HG03571 (cell line): ENCODE measurements at regions not wholly inside any gene's neighbourhood (a gene's known extent, or its start where the extent isn't known, plus 50 kb on each side); places are given as distances from the start of the nearest gene placed in this dataset.
"Not testable (repeated sequence)": the region's sequence is repeated elsewhere in the genome, so short reads cannot be mapped to it uniquely, and the experiment has no call there.

Experiments
- ATAC-seq: cut with Tn5 transposase; IDR thresholded peaks from one replicate; pipeline ENCODE4 v1.9.1; 2021; ENCODE audit not compliant: unreplicated experiment

GRCh38 chr3:125697126-125697525, 101.8 kb upstream of the OSBPL11 start:
- not testable (repeated sequence) for ATAC-seq

GRCh38 chr3:125697979-125698640, 102.8 kb upstream of the OSBPL11 start:
- ATAC-seq, result not testable (repeated sequence)

GRCh38 chr3:125715651-125716050, 120.4 kb upstream of the OSBPL11 start:
- ATAC-seq, result no peak

- not testable (repeated sequence) for ATAC-seq
Measured at GRCh38 chr3:125732151-125732550, 136.9 kb upstream of the OSBPL11 start.

- not testable (repeated sequence) for ATAC-seq
Measured at GRCh38 chr3:125741991-125742718, 146.9 kb upstream of the OSBPL11 start.

GRCh38 chr3:125742845-125743244, 147.5 kb upstream of the OSBPL11 start:
- ATAC-seq, result not testable (repeated sequence)

- ATAC-seq, result not testable (repeated sequence)
Measured at GRCh38 chr3:125757050-125757449, 161.8 kb upstream of the OSBPL11 start.

- ATAC-seq, result not testable (repeated sequence)
Measured at GRCh38 chr3:125758641-125759130, 163.4 kb upstream of the OSBPL11 start.

GRCh38 chr3:125762601-125763000, 167.3 kb upstream of the OSBPL11 start:
- not testable (repeated sequence) for ATAC-seq

GRCh38 chr3:125766285-125766826, 171.1 kb upstream of the OSBPL11 start:
- ATAC-seq, result not testable (repeated sequence)

- ATAC-seq, result not testable (repeated sequence)
Measured at GRCh38 chr3:125766931-125767330, 171.6 kb upstream of the OSBPL11 start.

GRCh38 chr3:125767641-125768040, 172.3 kb upstream of the OSBPL11 start:
- ATAC-seq, result no peak

- not testable (repeated sequence) for ATAC-seq
Measured at GRCh38 chr3:125768821-125769220, 173.5 kb upstream of the OSBPL11 start.

- not testable (repeated sequence) for ATAC-seq
Measured at GRCh38 chr3:125771506-125771905, 176.2 kb upstream of the OSBPL11 start.

GRCh38 chr3:125774433-125775034, 179.2 kb upstream of the OSBPL11 start:
- ATAC-seq, result not testable (repeated sequence)

- ATAC-seq, result not testable (repeated sequence)
Measured at GRCh38 chr3:125775106-125775505, 179.8 kb upstream of the OSBPL11 start.

- ATAC-seq, result not testable (repeated sequence)
Measured at GRCh38 chr3:125775606-125776294, 180.5 kb upstream of the OSBPL11 start.

GRCh38 chr3:125779276-125779675, 184.0 kb upstream of the OSBPL11 start:
- not testable (repeated sequence) for ATAC-seq

GRCh38 chr3:125779918-125780317, 184.6 kb upstream of the OSBPL11 start:
- ATAC-seq, result not testable (repeated sequence)

GRCh38 chr3:125781678-125782077, 186.4 kb upstream of the OSBPL11 start:
- ATAC-seq, result not testable (repeated sequence)

GRCh38 chr3:125790312-125790711, 178.7 kb upstream of the ROPN1B start:
- ATAC-seq, result not testable (repeated sequence)
